NCI-H2107 treated with DMSO at 0.1 percent for 48 hours (cell line): ENCODE measurements at regions not wholly inside any gene's neighbourhood (a gene's known extent, or its start where the extent isn't known, plus 50 kb on each side); places are given as distances from the start of the nearest gene placed in this dataset.

Experiments
- DNase-seq: peaks from one replicate; lab custom pipeline; 2025; ENCODE audit not compliant: unreplicated experiment; lab: John Stamatoyannopoulos, UW

GRCh38 chr12:98418357-98419075, 96.9 kb upstream of the TMPO start:
- DNase-seq, result no peak

GRCh38 chr12:98419081-98419794, 96.2 kb upstream of the TMPO start:
- no peak for DNase-seq

DNA sequence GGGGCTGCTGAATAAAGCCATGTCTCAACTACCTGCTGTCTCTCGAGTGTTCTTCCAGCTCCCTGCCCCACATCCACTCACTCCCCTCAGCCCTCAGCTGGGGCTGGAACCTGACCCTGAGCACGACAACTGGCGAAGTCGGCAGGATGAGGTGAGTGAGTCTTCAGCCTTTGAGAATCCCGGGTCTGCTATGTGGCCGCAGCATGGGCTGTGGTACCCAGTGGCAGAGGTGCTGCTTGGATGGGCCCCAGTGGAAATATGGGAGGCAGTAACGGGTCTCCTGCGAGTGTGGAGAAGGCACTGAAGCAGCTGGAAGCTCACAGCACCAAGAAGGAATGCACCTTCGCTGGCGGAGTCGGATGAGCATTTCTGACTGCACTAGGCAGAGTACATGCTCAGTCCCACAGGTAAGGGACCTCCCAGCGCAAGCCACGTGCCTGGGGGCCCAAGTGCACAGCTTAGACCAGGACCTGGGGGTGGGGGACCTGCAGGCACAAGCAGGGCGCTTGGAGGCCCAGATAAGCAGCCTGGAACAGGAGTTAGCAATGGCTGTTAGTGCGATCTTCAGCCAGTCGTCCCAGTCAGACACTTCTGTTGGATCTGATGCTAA, 95.5 kb upstream of the TMPO start:
- DNase-seq, result no peak

DNA sequence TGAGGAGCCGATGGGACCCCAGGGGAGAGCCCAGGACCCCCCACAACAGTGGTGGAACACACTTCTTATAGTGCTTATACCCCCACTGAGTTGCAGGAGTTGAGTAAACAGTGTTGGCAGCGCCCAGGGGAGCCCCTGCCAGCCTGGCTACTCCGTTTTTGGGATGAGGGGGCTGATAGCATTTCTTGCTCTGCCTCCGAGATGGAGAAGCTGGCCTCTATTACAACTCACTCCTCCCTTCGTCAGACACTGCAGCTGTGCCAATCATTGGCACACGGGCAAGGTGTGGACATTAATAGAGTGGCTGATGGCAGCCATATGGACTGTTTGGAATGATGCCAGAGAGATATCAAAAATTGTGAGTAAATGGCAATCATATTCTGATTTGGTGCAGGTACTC, 94.9 kb upstream of the TMPO start:
- no peak for DNase-seq

DNA sequence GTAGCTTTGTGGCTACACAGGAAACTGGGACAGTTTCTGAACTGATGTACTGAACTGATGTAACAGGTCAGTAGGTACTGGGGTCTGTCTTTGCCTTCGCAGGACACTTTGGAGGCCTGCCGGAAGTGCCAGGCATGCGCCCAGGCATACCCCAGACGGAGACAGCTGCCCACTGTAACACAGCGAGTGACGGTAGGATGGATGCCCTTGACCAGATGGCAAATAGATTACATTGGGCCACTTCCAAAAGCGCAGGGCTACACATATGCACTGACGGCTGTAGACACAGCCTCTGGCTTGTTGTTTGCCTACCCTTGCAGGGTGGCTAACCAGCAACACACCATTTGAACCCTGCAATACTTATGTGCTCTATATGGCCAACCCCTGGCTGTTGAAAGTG, 94.1 kb upstream of the TMPO start:
- DNase-seq, result no peak

DNA sequence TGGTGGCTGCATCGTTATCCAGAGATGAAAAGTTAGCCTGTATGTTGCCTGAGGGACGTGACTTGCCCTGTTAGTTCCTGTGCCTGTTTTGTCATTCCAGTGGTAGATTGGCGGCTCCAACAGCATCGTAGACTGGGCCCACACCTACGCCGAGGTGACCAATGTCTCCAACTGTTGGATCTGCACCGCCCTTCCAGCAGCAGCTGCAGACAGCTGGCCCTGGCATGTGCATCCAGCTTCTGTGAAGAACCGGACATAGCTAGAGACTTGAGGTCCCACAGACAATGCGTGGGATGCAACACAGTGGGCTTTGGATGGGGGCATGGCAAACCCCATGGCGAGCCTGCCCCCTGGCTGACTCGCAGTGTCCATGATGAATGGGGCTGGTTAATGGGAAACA, 93.0 kb upstream of the TMPO start:
- no peak for DNase-seq

- DNase-seq, result no peak
These were observed 92.6 kb upstream of the TMPO start for GRCh38 chr12:98422812-98423211.

DNA sequence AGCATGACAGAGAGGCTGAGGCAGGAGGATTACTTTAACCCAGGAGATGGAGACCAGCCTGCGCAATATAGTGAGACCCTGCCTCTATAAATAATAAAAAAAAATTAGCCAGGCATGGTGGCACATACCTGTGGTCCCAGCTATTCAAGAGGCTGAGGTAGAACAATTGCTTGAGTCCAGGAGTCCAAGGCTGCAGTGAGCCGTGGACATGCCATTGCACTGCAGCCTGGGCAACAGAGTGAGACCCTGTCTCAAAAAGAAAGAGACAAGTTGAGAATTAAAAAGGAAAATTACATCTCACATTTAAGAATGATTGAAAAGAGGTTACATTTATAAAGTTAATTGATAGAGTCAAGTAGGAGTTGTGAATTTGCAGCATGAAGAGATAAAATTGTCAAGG, 91.4 kb upstream of the TMPO start:
- DNase-seq, result no peak

- DNase-seq, result peak; percentile 25
These were observed 90.5 kb upstream of the TMPO start for GRCh38 chr12:98424726-98425401.

GRCh38 chr12:98425859-98426258, 89.5 kb upstream of the TMPO start:
- no peak for DNase-seq

DNA sequence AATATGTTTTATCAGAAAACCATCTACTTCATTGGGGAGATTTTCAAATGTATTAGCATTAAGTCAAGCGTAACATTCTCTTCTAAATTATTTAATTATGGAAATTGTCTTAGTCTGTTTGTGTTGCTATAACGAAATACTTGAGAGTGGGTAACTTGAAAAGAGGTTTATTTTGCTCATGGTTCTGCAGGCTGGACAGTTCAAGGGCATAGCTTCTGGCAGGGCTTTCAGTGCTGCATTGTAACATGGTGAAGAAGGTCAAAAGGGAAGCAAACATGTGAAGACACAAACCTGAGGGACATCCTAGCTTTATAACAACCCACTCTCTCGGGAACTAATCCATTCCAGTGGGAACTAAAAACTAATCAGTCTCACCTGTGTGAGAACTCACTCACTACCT, 84.3 kb upstream of the TMPO start:
- no peak for DNase-seq

- no peak for DNase-seq
These were observed 78.2 kb upstream of the TMPO start for GRCh38 chr12:98437166-98437565.

GRCh38 chr12:98437806-98438595, 77.4 kb upstream of the TMPO start:
- no peak for DNase-seq

DNA sequence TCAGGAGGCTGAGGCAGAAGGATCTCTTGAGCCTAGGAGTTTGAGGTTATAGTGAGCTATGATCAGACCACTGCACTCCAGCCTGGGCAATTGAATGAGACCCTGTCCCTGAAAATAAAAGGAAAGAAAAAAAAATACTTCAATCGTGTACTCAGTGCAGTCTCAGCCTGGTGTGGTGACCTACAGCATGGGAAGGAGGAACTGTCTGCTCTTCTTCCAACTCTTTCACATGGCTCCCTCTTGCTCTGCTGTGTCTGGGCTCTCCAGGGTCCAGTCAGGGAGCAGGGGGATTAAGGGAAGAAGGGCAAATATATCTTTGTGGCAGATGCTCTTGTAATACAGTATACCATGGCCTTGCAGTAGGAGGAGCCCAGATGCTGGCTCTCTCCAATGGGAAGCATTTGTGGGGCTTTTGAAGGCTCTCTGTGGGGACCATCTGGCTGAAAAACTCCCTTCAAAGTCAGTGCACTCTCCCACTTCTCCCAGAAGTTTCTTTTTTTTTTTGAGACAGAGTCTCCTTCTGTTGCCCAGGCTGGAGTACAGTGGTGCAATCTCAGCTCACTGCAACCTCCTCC, 76.6 kb upstream of the TMPO start:
- no peak for DNase-seq

DNA sequence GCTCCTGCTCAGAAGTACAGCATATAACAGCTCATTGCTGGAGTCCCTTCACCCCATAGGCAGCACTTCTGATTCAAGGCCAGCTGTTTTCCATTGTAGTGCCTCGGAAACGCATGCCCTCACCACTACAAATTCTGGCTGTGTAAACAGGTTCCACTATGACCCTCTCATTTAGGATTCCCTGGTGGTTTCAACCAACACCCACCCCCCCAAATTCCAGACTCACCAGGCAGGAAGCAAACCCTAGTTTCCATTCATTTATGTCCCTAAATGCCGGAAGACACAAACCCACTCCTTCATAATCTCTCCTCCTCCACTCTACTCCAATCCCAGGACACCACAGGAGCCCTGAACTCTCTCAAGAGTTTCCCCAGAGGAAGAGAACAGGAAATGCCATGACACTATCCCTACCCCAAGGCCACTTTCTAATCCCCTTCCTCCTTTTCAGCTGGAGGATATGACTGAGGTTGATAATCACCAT, 75.9 kb upstream of the TMPO start:
- no peak for DNase-seq

DNA sequence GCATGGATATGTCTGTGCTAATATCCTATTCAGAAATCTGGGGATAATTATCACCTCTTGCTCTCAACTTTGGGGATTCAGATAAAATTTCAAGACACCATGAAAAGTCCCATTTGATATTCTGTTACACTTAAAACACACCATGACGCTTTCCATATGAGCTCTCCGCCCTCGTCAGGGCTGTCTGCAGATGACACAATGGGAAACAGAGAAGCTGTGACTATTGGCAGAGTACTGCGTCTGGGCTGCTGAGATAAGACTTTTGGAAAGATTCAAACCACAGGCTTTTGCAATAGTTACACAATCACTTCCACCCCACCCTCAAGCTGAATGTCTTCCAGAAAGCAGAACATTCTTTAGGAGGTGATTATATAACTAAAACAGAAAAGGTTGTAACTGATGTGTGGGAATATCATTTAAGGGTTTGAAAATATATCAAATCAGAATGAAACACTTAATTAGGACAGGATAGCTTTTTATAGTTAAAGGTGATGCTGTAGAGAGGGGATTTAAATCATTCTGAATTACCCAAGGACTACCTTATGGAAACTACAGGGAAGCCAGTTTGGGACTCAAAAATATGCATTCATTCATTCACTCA, 75.3 kb upstream of the TMPO start:
- no peak for DNase-seq

GRCh38 chr12:98446060-98446459, 69.3 kb upstream of the TMPO start:
- no peak for DNase-seq

DNA sequence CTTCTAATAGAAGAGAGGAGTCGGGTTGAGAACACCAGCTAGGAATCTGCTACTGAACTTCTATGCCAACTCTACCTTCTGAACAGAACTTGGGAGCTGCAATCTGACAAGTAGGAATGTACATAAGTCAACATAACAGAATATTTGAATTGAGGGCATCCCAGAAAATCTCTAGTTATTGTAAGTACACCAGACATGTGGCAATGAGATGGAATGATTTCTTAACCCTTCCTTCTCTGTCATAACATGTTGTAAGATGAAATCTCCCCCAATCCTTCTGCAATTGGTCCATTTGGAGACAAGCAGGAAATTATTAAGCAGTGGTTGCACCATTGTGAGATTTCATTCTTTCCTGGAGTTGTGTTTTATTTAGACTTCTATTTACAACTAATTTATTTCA, 68.7 kb upstream of the TMPO start:
- DNase-seq, result no peak

DNA sequence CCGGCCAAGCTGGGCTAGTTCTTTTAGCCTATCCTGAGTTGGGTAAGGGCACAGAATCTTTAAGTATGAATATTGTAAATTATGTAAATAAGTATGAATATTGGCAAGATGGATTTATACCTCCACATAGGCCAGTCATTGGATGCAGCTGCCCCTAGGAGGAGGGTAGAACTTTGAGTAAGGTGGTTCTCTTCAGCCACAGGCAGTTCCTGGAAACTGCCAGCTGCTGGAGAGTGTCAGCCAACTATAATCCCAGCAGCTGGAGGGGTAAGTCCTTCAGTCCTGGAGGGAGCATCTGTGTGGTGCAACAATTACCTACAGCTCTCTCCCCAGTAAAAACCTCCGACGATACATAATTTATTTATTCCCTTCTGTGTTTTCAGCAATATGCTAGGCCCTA, 65.8 kb upstream of the TMPO start:
- DNase-seq, result no peak

GRCh38 chr12:98453070-98453469, 62.3 kb upstream of the TMPO start:
- no peak for DNase-seq
